ENCODE measurements at regions not wholly inside any gene's neighbourhood (a gene's known extent, or its start where the extent isn't known, plus 50 kb on each side); places are given as distances from the start of the nearest gene placed in this dataset.

DNA sequence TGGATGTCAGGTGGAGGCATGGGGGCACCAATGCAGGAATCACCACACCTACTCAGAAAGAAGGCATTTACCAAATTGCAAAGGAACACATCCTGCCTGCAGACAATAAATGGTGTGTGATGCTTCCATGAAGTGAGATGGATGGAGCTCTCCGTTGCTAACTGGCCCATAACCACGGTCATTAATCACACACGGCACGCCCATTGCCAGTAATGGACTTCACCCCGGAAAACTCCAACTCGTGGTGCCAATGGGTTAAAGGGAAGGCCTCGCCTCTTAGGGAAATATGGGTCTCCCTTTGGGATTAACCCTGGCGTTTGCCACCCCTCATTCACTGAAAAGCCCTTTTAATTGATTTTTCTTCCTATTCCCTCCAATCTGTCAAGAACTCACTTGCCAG, 443.1 kb upstream of the DAB1 start:
- no peak for TF ChIP-seq CTCF (conservative IDR thresholded peaks at IDR 0.05 in 1 of 2, IDR thresholded peaks at IDR 0.05 in 1 of 2; ENCODE audit: low read depth in 1 of 2, low read length in 2 of 2)
- TF ChIP-seq EZH2 (IDR thresholded peaks at IDR 0.05; ENCODE audit: low read length, missing control alignments): no peak
